ENCODE measurements at regions not wholly inside any gene's neighbourhood (a gene's known extent, or its start where the extent isn't known, plus 50 kb on each side); places are given as distances from the start of the nearest gene placed in this dataset.

DNA sequence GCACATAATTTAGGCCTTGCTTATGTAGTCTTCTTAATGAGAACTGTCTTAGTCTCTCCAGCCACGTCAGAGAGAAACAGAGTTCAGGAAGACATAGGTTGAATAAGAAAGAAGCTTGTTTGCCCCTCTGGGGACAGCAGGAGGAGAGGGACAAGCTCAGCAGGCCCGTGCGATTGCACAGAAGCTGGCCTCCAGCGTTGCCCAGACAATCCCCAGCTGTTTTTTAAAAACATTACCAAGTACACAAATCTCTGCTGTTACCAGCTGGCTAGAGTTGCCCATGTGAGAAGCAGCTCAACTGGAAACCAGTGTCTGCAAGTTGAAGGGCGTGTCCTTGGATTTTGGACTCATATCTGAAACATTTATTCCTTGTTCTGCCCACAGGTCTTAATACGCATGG is 232.6 kb downstream of the EFCAB11 start:
- DNase-seq (no peak), ATAC-seq (ENCODE audit: low FRiP score) (no peak)
- H3K4me1 ChIP-seq (ENCODE audit: control insufficient read depth in 1 of 2, insufficient read depth in 2 of 2, low read length in 2 of 2), result no peaks in the 10 kb centered on the region
- H3K4me3 ChIP-seq (ENCODE audit: low read length in 2 of 2), result no peak overlapping the region
- H3K27me3 ChIP-seq (ENCODE audit: control insufficient read depth in 1 of 2, insufficient read depth in 2 of 2, low read length in 1 of 2), result no peaks in the 10 kb centered on the region
- no peaks in the 10 kb centered on the region for H3K9me3 ChIP-seq (ENCODE audit: control insufficient read depth, low read length)
- H3K36me3 ChIP-seq (ENCODE audit: control insufficient read depth in 1 of 2, insufficient read depth in 2 of 2, low read length in 1 of 2), result no peaks in the 10 kb centered on the region
- intact Hi-C loops (cut with DNase I), result no loop called here
- no peak overlapping the region for H3K27ac ChIP-seq (ENCODE audit: low read depth in 1 of 2, low read length in 2 of 2)
- 84 to 92% methylated on average over 6 of the region's 6 CpGs for WGBS, 2 donors

DNA sequence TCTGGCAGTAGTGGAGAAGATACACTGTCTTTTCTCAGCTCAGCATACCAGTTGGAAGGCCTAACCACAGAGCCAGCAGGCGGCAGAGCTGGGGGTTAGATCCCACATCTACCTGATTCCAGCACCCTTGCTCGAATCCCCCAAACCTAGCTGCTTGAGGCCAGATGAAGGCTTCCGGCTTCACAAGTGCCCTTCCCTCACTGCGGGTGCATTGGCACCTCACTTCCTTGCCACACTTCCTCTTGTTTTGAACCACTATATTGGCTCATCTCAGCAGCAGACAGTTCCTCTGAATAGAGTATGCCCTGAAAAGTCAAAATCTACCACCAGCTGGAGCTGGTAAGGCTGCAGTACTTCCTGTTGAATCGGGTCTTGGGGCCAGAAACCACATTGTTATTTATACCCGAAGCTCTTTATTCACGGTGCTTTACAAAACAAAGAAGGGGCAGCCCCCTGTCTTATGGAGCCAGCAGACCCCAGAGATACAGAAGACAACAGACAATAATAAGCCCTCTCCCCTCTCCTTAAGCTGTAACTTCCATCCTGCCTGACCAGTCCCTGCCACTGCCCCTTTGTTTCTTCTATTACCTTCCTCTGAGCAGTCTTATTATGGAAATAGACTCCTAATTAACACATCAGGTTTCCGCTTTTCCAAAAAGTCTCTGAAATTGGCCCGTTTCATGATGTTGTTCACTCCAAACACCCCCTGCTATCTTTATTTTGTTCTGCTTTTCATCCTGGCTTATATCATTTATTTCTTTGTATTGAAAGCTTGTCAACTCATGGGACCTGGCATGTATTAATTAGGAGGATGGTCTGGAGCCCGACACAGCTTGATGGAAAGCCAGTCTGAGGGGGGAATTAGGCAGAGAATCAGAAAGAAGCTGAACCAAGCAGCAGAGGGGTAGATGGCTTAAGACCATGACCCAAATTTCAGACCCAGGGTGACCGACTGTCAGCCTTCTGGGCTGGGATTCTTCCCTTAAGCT is 233.5 kb downstream of the EFCAB11 start:
- H3K36me3 ChIP-seq (ENCODE audit: control insufficient read depth in 1 of 2, insufficient read depth in 2 of 2, low read length in 1 of 2), result no peaks in the 10 kb centered on the region
- WGBS, 2 donors, result 65 to 67% methylated on average over 11 of the region's 11 CpGs
- peak in 1 of 2 donors; percentile 66 for DNase-seq
- peak; percentile 65 for ATAC-seq (ENCODE audit: low FRiP score)
- no peak overlapping the region for H3K4me3 ChIP-seq (ENCODE audit: low read length in 2 of 2)
- no peaks in the 10 kb centered on the region for H3K4me1 ChIP-seq (ENCODE audit: control insufficient read depth in 1 of 2, insufficient read depth in 2 of 2, low read length in 2 of 2)
- H3K9me3 ChIP-seq (ENCODE audit: control insufficient read depth, low read length), result no peaks in the 10 kb centered on the region
- intact Hi-C loops (cut with DNase I), result no loop called here
- no peaks in the 10 kb centered on the region for H3K27me3 ChIP-seq (ENCODE audit: control insufficient read depth in 1 of 2, insufficient read depth in 2 of 2, low read length in 1 of 2)
- H3K27ac ChIP-seq (ENCODE audit: low read depth in 1 of 2, low read length in 2 of 2), result no peak overlapping the region

DNA sequence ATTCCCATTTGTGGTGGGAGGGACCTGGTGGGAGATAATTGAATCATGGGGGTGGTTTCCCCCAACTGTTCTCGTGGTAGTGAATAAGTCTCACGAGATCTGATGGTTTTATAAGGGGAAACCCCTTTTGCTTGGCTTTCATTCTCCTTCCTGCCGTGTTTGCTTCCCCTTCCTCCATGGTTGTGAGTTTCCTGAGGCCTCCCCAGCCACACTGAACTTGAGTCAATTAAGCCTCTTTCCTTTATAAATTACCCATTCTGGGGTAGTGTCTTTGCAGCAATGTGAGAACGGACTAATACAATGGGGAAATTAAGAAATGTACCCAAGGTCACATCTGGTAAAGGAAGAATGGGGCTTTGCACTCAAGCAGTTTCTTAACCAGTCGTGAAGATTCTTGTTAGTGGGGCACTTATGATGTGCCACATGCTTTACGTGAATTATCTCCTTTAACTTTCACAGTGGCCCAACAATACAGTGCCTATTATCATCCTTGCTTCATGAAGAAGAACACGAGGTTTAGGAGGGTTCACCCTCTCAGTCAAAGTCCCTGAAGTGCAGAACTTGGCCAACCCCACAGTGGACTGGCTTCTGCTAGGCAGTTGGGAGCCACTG is 234.3 kb downstream of the EFCAB11 start:
- WGBS, 2 donors, result 93 to 98% methylated on average over 7 of the region's 7 CpGs
- H3K27ac ChIP-seq (ENCODE audit: low read depth in 1 of 2, low read length in 2 of 2), result no peak overlapping the region

DNA sequence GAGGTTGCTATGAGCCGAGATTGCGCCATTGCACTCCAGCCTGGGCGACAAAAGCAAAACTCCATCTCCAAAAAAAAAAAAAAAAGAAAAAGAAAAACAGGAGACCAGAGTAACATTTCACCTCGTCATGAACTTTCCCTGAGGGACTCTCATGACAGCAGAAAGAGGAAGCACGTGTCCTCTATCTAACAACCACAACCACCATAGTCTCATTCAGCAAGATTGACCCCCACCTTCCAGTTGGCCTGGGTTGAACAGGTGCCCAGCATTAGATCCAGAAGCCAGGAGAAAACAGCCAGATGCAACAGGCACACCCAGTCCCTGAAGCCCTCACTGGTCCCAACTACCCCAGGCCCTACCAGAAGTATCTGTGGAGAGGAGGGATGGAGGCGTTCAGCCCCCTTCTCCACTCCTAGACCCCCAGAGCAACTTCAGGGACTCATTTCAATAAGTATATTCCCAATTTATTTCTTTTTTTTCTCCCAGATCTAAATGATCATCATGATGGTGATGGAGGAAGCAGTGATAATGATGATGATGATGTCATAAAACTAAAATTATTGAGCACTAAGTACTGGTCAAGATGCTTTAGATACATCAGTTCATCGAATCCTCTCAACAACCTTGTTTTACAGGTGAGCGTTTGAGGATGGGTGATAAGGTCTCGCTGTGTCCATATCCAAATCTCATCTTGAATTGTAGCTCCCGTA is 235.0 kb downstream of the EFCAB11 start:
- H3K4me1 ChIP-seq (ENCODE audit: control insufficient read depth in 1 of 2, insufficient read depth in 2 of 2, low read length in 2 of 2), result no peaks in the 10 kb centered on the region
- H3K4me3 ChIP-seq (ENCODE audit: low read length in 2 of 2), result no peak overlapping the region
- no peaks in the 10 kb centered on the region for H3K36me3 ChIP-seq (ENCODE audit: control insufficient read depth in 1 of 2, insufficient read depth in 2 of 2, low read length in 1 of 2)
- ATAC-seq (ENCODE audit: low FRiP score), result no peak
- no peaks in the 10 kb centered on the region for H3K27me3 ChIP-seq (ENCODE audit: control insufficient read depth in 1 of 2, insufficient read depth in 2 of 2, low read length in 1 of 2)
- no peak for DNase-seq
- intact Hi-C loops (cut with DNase I), result no loop called here
- 94% methylated on average over 10 of the region's 10 CpGs for WGBS, 2 donors
- H3K27ac ChIP-seq (ENCODE audit: low read depth in 1 of 2, low read length in 2 of 2), result no peak overlapping the region
- no peaks in the 10 kb centered on the region for H3K9me3 ChIP-seq (ENCODE audit: control insufficient read depth, low read length)

More for the DNA sequence above, 234.3 kb downstream of the EFCAB11 start:
- H3K36me3 ChIP-seq (ENCODE audit: control insufficient read depth in 1 of 2, insufficient read depth in 2 of 2, low read length in 1 of 2), result no peaks in the 10 kb centered on the region
- H3K9me3 ChIP-seq (ENCODE audit: control insufficient read depth, low read length), result no peaks in the 10 kb centered on the region
- intact Hi-C loops (cut with DNase I), result no loop called here
- H3K27me3 ChIP-seq (ENCODE audit: control insufficient read depth in 1 of 2, insufficient read depth in 2 of 2, low read length in 1 of 2), result no peaks in the 10 kb centered on the region
- DNase-seq (no peak), ATAC-seq (ENCODE audit: low FRiP score) (no peak)
- H3K4me1 ChIP-seq (ENCODE audit: control insufficient read depth in 1 of 2, insufficient read depth in 2 of 2, low read length in 2 of 2), result no peaks in the 10 kb centered on the region
- no peak overlapping the region for H3K4me3 ChIP-seq (ENCODE audit: low read length in 2 of 2)

DNA sequence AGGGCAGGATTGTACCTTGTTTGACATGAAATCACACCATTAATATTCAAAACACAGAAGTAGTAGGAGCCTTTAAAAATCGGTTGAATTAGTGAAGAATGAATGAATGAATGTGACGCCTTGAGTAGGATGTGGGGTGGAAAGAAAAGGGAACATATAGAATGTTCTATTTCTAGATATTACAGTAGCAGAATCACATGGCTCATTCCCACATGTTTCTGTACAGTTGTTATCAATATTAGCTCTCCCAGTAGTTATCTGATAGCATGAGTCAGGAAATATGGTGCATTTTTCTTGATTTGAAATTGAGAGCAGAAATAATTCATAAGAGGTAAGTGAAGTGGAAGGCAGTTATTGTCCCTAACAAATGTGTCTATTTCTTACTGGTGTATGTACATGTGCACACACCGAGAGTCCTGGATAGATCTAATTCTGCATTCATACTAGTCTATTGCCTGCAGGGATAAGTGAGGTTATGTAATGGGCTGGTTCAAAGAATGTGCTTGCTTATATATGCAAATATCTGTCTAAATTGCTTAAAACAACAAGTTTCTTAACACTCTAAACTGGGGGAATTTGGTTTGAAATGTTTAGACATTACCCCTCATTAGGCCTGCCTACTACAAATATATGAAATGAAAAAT is 245.4 kb downstream of the EFCAB11 start:
- H3K36me3 ChIP-seq (ENCODE audit: control insufficient read depth in 1 of 2, insufficient read depth in 2 of 2, low read length in 1 of 2), result no peaks in the 10 kb centered on the region
- H3K4me3 ChIP-seq (ENCODE audit: low read length in 2 of 2), result no peak overlapping the region
- WGBS, 2 donors, result 89 to 92% methylated on average over 3 of the region's 3 CpGs
- DNase-seq, result no peak
- H3K27me3 ChIP-seq (ENCODE audit: control insufficient read depth in 1 of 2, insufficient read depth in 2 of 2, low read length in 1 of 2), result no peaks in the 10 kb centered on the region
- H3K27ac ChIP-seq (ENCODE audit: low read depth in 1 of 2, low read length in 2 of 2), result no peak overlapping the region
- H3K9me3 ChIP-seq (ENCODE audit: control insufficient read depth, low read length), result no peaks in the 10 kb centered on the region
- intact Hi-C loops (cut with DNase I), result loop anchor here (10.0 kb wide), 2 partner anchors 146 to 294 kb away; partner anchors contain the start of gene FOXN3 (in 2 of the 2)
- H3K4me1 ChIP-seq (ENCODE audit: control insufficient read depth in 1 of 2, insufficient read depth in 2 of 2, low read length in 2 of 2), result no peaks in the 10 kb centered on the region
- no peak for ATAC-seq (ENCODE audit: low FRiP score)

DNA sequence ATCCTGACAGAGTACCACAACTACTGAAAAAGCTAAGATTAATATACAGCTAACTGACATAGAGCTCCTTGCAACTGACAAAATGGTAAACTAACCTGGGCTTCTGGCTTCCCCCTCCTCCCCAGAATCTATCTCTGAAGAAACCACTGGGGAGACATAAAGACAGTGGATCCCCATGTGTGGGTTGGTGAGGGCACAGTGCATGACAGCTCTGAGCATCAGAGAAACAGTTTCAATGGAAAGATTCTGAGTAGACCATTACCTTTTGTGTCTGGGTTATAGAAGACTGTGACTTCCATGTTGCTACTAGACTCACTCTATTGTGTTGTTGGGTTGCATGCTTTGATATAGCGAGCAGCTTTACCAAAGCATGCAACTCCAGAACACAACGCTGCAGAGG is 247.4 kb downstream of the EFCAB11 start:
- 92 to 96% methylated on average over 2 of the region's 2 CpGs for WGBS, 2 donors
- no peaks in the 10 kb centered on the region for H3K4me1 ChIP-seq (ENCODE audit: control insufficient read depth in 1 of 2, insufficient read depth in 2 of 2, low read length in 2 of 2)
- intact Hi-C loops (cut with DNase I), result loop anchor here (10.0 kb wide), 2 partner anchors 148 to 292 kb away; partner anchors contain the start of gene FOXN3 (in 2 of the 2)
- H3K9me3 ChIP-seq (ENCODE audit: control insufficient read depth, low read length), result no peaks in the 10 kb centered on the region
- no peaks in the 10 kb centered on the region for H3K27me3 ChIP-seq (ENCODE audit: control insufficient read depth in 1 of 2, insufficient read depth in 2 of 2, low read length in 1 of 2)
- no peak overlapping the region for H3K27ac ChIP-seq (ENCODE audit: low read depth in 1 of 2, low read length in 2 of 2)
- no peaks in the 10 kb centered on the region for H3K36me3 ChIP-seq (ENCODE audit: control insufficient read depth in 1 of 2, insufficient read depth in 2 of 2, low read length in 1 of 2)
- ATAC-seq (ENCODE audit: low FRiP score) (no peak), DNase-seq (no peak)
- H3K4me3 ChIP-seq (ENCODE audit: low read length in 2 of 2), result no peak overlapping the region

DNA sequence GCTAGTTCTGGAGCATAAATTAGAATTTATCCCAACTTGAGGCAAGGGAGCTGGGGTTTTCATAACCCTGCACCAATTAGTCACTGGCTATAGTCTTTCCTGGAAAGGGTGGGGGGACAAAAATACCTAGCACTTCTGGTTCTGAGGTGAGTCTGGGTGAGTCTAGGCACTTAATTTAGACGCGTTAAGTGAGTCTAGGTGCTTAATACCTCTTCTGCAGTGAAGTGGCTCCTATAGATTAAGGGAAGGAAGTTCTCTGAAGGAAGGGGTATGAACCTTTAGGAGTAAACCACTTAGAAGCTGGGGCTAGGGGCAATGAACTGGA is 251.7 kb downstream of the EFCAB11 start:
- intact Hi-C loops (cut with DNase I), result loop anchor here (10.0 kb wide), 2 partner anchors 152 to 288 kb away; partner anchors contain the start of gene FOXN3 (in 2 of the 2)
- DNase-seq, result no peak
- Histone ChIP-seq H3K4me3 (ENCODE audit: low read length in 2 of 2) (no peak overlapping the region), H3K27ac (ENCODE audit: low read depth in 1 of 2, low read length in 2 of 2) (no peak overlapping the region), H3K36me3 (ENCODE audit: control insufficient read depth in 1 of 2, insufficient read depth in 2 of 2, low read length in 1 of 2) (no peaks in the 10 kb centered on the region), H3K4me1 (ENCODE audit: control insufficient read depth in 1 of 2, insufficient read depth in 2 of 2, low read length in 2 of 2) (no peaks in the 10 kb centered on the region), H3K9me3 (ENCODE audit: control insufficient read depth, low read length) (no peaks in the 10 kb centered on the region), H3K27me3 (ENCODE audit: control insufficient read depth in 1 of 2, insufficient read depth in 2 of 2, low read length in 1 of 2) (no peaks in the 10 kb centered on the region)
- no peak for ATAC-seq (ENCODE audit: low FRiP score)
- 97 to 100% methylated on average over 2 of the region's 2 CpGs for WGBS, 2 donors

Data from aorta (tissue), 5 donors.